Thoracic aorta (tissue), 2 donors: ENCODE measurements at regions not wholly inside any gene's neighbourhood (a gene's known extent, or its start where the extent isn't known, plus 50 kb on each side); places are given as distances from the start of the nearest gene placed in this dataset.

Source experiments
- ATAC-seq: fragments of 150-250 bp; one replicate; pipeline ENCODE4 v1.8.0; 2017; ENCODE audit warnings: low read depth; ENCODE audit not compliant: insufficient number of reproducible peaks, low FRiP score
- DNase-seq: peaks from one replicate; pipeline ENCODE4 v3.0.0-alpha.2; 2020; ENCODE audit warnings: low spot score
- H3K27ac ChIP-seq, 2 donors: fragments of 200-600 bp; sonication (generic); 1 replicate in 1 of 2; 2 replicates in 1 of 2; pipeline ENCODE4 v1.5.1; 2016; ENCODE audit warnings: mild to moderate bottlenecking in 2 of 2, moderate library complexity in 2 of 2
- H3K27me3 ChIP-seq: fragments of 200-600 bp; sonication (generic); replicated peaks from 2 replicates; pipeline ENCODE4 v1.6.0; 2016; ENCODE audit warnings: mild to moderate bottlenecking; ENCODE audit not compliant: insufficient read depth
- H3K36me3 ChIP-seq: fragments of 200-600 bp; sonication (generic); one replicate; pipeline ENCODE4 v1.5.1; 2016
- H3K4me1 ChIP-seq, 2 donors: fragments of 200-600 bp; sonication (generic); 1 replicate in 1 of 2; 2 replicates in 1 of 2; pipeline versions ENCODE4 v1.5.1 to v1.6.0; 2016; ENCODE audit warnings: low read depth in 2 of 2, mild to moderate bottlenecking in 1 of 2; ENCODE audit not compliant: control insufficient read depth in 1 of 2
- H3K4me3 ChIP-seq: fragments of 200-600 bp; sonication (generic); 2 replicates; pipeline ENCODE4 v1.5.1; 2016; ENCODE audit warnings: mild to moderate bottlenecking
- H3K9me3 ChIP-seq: fragments of 200-600 bp; sonication (generic); 2 replicates; pipeline ENCODE4 v1.5.1; 2016
- TF ChIP-seq, protein P1 (sequence below): fragments of 200-600 bp; sonication (generic); IDR thresholded peaks from one replicate; pipeline ENCODE4 v1.5.1; 2019; ENCODE audit warnings: antibody characterized with exemption

DNA sequence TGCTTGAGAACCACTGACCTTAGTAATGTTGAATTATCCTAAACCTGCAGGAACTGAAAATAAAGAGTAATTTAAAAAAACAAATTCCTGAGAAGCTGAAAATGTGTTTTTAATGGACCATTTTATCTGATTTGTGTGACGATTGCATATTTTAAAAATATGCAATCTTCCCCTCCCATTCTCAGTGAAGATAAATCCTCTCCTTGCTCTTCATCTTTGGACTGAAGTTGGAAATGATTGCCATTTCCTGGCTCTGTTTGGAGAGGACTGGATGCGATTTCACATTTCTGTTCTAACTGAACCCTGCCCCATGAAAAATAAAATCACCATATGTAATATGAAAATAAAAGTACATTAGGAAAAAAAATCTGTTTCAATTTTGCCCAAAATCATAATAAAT is 216.3 kb downstream of the SLC6A15 start:
- Histone ChIP-seq H3K4me1 (no peaks in the 10 kb centered on the region), H3K27me3 (no peaks in the 10 kb centered on the region), H3K27ac (no peak overlapping the region), H3K9me3 (no peaks in the 10 kb centered on the region), H3K4me3 (no peak overlapping the region), H3K36me3 (no peaks in the 10 kb centered on the region)
- DNase-seq (no peak), ATAC-seq (no peak)
- TF ChIP-seq, protein P1, sequence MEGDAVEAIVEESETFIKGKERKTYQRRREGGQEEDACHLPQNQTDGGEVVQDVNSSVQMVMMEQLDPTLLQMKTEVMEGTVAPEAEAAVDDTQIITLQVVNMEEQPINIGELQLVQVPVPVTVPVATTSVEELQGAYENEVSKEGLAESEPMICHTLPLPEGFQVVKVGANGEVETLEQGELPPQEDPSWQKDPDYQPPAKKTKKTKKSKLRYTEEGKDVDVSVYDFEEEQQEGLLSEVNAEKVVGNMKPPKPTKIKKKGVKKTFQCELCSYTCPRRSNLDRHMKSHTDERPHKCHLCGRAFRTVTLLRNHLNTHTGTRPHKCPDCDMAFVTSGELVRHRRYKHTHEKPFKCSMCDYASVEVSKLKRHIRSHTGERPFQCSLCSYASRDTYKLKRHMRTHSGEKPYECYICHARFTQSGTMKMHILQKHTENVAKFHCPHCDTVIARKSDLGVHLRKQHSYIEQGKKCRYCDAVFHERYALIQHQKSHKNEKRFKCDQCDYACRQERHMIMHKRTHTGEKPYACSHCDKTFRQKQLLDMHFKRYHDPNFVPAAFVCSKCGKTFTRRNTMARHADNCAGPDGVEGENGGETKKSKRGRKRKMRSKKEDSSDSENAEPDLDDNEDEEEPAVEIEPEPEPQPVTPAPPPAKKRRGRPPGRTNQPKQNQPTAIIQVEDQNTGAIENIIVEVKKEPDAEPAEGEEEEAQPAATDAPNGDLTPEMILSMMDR = no peak

DNA sequence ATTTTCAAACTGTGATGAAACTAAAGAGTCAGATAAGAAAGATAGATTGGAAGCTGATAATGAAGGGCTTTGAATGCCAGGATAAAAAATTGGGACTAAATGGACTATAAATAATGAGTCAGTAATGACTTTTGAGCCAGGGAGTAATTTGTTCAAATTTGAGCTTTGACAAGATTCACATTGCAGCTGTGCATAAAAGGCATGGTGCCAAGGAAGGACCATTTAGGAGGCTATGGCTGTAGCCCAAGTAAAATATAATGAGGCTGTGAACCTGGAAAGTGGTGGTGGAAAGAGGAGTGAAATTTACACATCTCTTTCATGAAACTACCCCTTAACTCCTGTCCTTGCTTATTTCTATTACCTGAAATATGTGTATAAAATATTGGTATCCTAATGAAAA is 218.5 kb downstream of the SLC6A15 start:
- no peak for DNase-seq

DNA sequence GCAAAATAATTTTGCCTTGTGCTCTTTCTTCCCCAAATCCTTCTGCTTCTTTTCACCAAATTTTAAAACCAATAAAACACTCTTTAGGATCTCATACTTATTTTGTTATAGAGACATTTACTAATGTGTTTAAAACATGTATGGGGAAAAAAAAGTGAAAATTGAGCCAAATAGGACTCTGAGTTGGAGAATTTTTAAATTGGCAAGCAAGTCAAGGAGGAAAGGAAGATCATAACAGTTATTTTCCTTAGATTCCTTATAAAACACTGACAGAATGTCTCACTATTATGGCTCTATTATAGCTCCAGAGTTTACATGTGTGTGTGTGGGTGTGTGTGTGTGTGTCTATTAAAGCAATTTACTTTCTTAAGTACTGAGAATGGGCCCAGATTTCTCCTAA is 220.5 kb downstream of the SLC6A15 start:
- ATAC-seq = no peak
- Histone ChIP-seq H3K9me3 (no peaks in the 10 kb centered on the region), H3K4me1 (no peaks in the 10 kb centered on the region), H3K27me3 (no peaks in the 10 kb centered on the region), H3K27ac (no peak overlapping the region), H3K36me3 (no peaks in the 10 kb centered on the region), H3K4me3 (no peak overlapping the region)
- TF ChIP-seq, protein P1 = no peak
- no peak for DNase-seq

More for the DNA sequence above, 218.5 kb downstream of the SLC6A15 start:
- H3K4me1 ChIP-seq = no peaks in the 10 kb centered on the region
- TF ChIP-seq, protein P1 = no peak
- no peak overlapping the region for H3K27ac ChIP-seq
- ATAC-seq = no peak
- H3K36me3 ChIP-seq = no peaks in the 10 kb centered on the region
- no peaks in the 10 kb centered on the region for H3K9me3 ChIP-seq
- no peaks in the 10 kb centered on the region for H3K27me3 ChIP-seq
- H3K4me3 ChIP-seq = no peak overlapping the region

DNA sequence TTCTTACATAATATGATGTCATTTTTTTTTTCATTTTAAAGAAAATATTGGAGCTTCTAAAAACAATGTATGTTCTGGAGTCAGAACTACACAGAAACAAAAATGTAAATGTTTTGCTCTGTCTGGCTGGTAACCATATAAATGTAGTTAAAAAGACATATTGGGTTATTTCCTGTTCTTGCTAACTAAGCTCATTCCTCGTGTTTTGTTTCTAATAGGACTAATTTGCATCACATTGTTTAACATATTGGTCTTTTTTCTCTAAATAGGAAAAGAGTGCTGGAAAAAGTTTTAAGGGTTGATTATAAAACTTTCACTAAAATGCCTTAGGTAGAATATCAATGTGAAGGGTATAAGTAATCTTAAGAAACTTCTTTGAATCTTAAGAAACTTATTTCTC is 221.3 kb downstream of the SLC6A15 start:
- Histone ChIP-seq H3K4me1 (no peaks in the 10 kb centered on the region), H3K27me3 (no peaks in the 10 kb centered on the region), H3K27ac (no peak overlapping the region), H3K4me3 (no peak overlapping the region), H3K9me3 (no peaks in the 10 kb centered on the region), H3K36me3 (no peaks in the 10 kb centered on the region)
- TF ChIP-seq, protein P1 = no peak
- ATAC-seq = no peak
- DNase-seq = no peak

DNA sequence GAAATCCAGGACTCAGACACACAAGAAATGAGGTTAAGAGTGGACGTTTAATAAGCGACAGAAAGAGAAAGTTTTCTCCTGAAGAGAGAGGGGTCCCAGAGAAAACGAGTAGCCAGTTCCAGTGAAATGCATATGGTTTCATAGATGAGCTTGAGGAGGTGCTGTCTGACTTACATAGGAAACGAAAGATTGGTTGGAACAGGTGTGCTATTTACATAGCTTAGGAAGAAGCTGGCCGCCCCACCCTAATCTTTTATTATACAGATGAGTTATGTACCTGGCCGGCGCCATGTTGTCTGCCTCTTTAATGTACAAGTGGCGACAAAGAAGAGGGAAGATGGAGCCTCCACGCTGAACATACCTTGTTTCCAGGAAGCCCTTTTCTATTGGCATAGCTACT is 223.0 kb downstream of the SLC6A15 start:
- no peak for ATAC-seq
- Histone ChIP-seq H3K27me3 (no peaks in the 10 kb centered on the region), H3K9me3 (no peaks in the 10 kb centered on the region), H3K36me3 (no peaks in the 10 kb centered on the region), H3K4me3 (no peak overlapping the region), H3K27ac (no peak overlapping the region), H3K4me1 (no peaks in the 10 kb centered on the region)
- no peak for DNase-seq
- TF ChIP-seq, protein P1 = no peak
